Adrenal gland (tissue), 5 donors: ENCODE measurements at regions not wholly inside any gene's neighbourhood (a gene's known extent, or its start where the extent isn't known, plus 50 kb on each side); places are given as distances from the start of the nearest gene placed in this dataset.

Source experiments
- POLR2A ChIP-seq, 2 donors: fragments of 450-650 bp; IDR thresholded peaks; one replicate each; pipeline ENCODE4 v1.6.1; 2017; ENCODE audit warnings: antibody characterized with exemption in 2 of 2, mild to moderate bottlenecking in 2 of 2, moderate library complexity in 1 of 2
- TF ChIP-seq, protein P1 (sequence below), 6 experiments: fragments of 450-650 bp in 4 of 6; fragments of 200-600 bp in 2 of 6; sonication (generic) in 1 of 6; IDR thresholded peaks; 1 replicate in 5 of 6; 2 replicates in 1 of 6; pipeline versions ENCODE4 v1.5.1 to v1.8.0; 2016 to 2021; ENCODE audit warnings: antibody characterized with exemption in 6 of 6, mild to moderate bottlenecking in 2 of 6, moderate library complexity in 1 of 6
- donor health status: DM: no; HTN: no; CAD: no.

DNA sequence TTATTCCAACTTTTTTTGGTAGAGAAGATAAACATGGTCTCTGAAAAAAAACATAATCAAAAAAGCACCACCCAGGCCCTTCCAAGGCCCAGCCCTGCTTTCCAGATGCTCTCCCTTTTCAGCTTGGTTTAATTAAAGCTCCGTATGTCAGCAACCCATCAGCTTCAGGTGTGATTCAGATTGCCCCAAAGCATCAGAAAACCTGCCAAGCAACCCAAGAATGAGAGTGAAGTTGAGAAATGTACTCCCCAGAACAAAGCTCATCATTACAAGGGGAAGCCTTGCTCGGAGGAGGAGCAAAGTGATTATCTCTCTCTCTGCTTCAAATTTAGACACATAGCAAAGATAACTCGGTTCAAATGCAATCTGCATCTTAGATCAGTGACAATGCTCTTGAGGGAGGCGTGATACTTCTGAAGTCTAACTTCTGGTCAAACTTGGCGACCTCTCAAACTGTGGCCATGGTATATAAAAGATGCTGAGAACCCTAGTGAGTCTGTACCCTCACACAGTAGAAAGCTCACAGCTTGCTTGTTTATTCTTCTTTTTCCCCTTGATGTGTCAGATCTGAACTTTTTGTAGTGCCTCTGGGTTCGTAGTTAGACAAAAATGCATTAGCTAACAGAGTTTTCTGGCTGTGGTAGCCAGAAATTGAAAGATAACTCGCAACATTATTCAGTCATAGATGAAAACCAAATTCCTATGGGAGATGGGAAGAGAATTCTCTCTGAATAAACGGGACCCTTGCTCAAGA lies 63.3 kb upstream of the ZC3H11B start:
- no peak for TF ChIP-seq POLR2A (IDR thresholded peaks at IDR 0.05)
- TF ChIP-seq, protein P1, sequence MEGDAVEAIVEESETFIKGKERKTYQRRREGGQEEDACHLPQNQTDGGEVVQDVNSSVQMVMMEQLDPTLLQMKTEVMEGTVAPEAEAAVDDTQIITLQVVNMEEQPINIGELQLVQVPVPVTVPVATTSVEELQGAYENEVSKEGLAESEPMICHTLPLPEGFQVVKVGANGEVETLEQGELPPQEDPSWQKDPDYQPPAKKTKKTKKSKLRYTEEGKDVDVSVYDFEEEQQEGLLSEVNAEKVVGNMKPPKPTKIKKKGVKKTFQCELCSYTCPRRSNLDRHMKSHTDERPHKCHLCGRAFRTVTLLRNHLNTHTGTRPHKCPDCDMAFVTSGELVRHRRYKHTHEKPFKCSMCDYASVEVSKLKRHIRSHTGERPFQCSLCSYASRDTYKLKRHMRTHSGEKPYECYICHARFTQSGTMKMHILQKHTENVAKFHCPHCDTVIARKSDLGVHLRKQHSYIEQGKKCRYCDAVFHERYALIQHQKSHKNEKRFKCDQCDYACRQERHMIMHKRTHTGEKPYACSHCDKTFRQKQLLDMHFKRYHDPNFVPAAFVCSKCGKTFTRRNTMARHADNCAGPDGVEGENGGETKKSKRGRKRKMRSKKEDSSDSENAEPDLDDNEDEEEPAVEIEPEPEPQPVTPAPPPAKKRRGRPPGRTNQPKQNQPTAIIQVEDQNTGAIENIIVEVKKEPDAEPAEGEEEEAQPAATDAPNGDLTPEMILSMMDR (IDR thresholded peaks at IDR 0.05) = no peak
